HG02938 (cell line): ENCODE measurements at regions not wholly inside any gene's neighbourhood (a gene's known extent, or its start where the extent isn't known, plus 50 kb on each side); places are given as distances from the start of the nearest gene placed in this dataset.

Source experiments
- ATAC-seq: cut with Tn5 transposase; IDR thresholded peaks from one replicate; pipeline ENCODE4 v1.9.1; 2021; ENCODE audit warnings: mild to moderate bottlenecking, moderate library complexity; ENCODE audit not compliant: unreplicated experiment

- ATAC-seq: peak; percentile 68
These were observed 178.1 kb upstream of the ALG10B start for GRCh38 chr12:38138225-38139221.

GRCh38 chr12:38139456-38139855 lies 177.1 kb upstream of the ALG10B start:
- ATAC-seq: no peak

- ATAC-seq: no peak
These were observed 175.3 kb upstream of the ALG10B start for GRCh38 chr12:38141239-38141638.

GRCh38 chr12:38141861-38142260 lies 174.7 kb upstream of the ALG10B start:
- ATAC-seq: no peak

GRCh38 chr12:38142974-38143373 lies 173.6 kb upstream of the ALG10B start:
- no peak for ATAC-seq

GRCh38 chr12:38144049-38144448 lies 172.5 kb upstream of the ALG10B start:
- no peak for ATAC-seq

GRCh38 chr12:38144601-38145436 lies 171.8 kb upstream of the ALG10B start:
- no peak for ATAC-seq

- no peak for ATAC-seq
These were observed 167.0 kb upstream of the ALG10B start for GRCh38 chr12:38149395-38150073.

- no peak for ATAC-seq
These were observed 164.4 kb upstream of the ALG10B start for GRCh38 chr12:38151991-38152700.

- no peak for ATAC-seq
These were observed 163.5 kb upstream of the ALG10B start for GRCh38 chr12:38152816-38153736.

- no peak for ATAC-seq
These were observed 162.9 kb upstream of the ALG10B start for GRCh38 chr12:38153737-38154061.

- no peak for ATAC-seq
These were observed 162.2 kb upstream of the ALG10B start for GRCh38 chr12:38154096-38155019.

- no peak for ATAC-seq
These were observed 161.6 kb upstream of the ALG10B start for GRCh38 chr12:38155020-38155395.

GRCh38 chr12:38155526-38156496 lies 160.8 kb upstream of the ALG10B start:
- no peak for ATAC-seq

GRCh38 chr12:38156497-38157245 lies 159.9 kb upstream of the ALG10B start:
- ATAC-seq: no peak

GRCh38 chr12:38157274-38157932 lies 159.2 kb upstream of the ALG10B start:
- ATAC-seq: no peak
